IMR-90 (cell line): ENCODE measurements at regions not wholly inside any gene's neighbourhood (a gene's known extent, or its start where the extent isn't known, plus 50 kb on each side); places are given as distances from the start of the nearest gene placed in this dataset.

Experiments
- ATAC-seq: fragments of 200-7000 bp; cut with Tn5 transposase; 2 replicates; pipeline ENCODE4 v1.9.1; 2020; ENCODE audit warnings: low read depth, mild to moderate bottlenecking, moderate library complexity
- BruUV-seq: library from RNA; stranded (reverse); fragments of 400-500 nt; replicated peaks from 2 replicates; lab custom pipeline; 2021; lab: Mats Ljungman, UMichigan
- CTCF ChIA-PET: fragments of 300-600 bp; formaldehyde crosslinking; extraction: SDS; loops from one replicate; lab custom pipeline; 2021; ENCODE audit warnings: antibody characterized with exemption; lab: Yijun Ruan, JAX
- POLR2A ChIA-PET: fragments of 300-600 bp; sonication (Branson Sonifier 250); formaldehyde crosslinking; loops from one replicate; lab custom pipeline; 2022; ENCODE audit warnings: antibody characterized with exemption; ENCODE audit not compliant: unreplicated experiment; lab: Charles Lee
- DNase-seq: peaks from one replicate; pipeline ENCODE4 v3.0.0; 2013
- H2AFZ ChIP-seq: replicated peaks from 2 replicates; pipeline ENCODE3; 2013; ENCODE audit warnings: low read length, mild to moderate bottlenecking; ENCODE audit not compliant: poor library complexity
- H2AK5ac ChIP-seq: 2 replicates; pipeline ENCODE4 v1.6.1; 2013; ENCODE audit warnings: low read depth, low read length, inconsistent platforms
- H2AK9ac ChIP-seq: replicated peaks from 2 replicates; pipeline ENCODE3; 2013; ENCODE audit warnings: mild to moderate bottlenecking, low read depth, low read length, moderate library complexity; ENCODE audit not compliant: poor library complexity
- H2BK120ac ChIP-seq: 2 replicates; pipeline ENCODE4 v1.6.1; 2013; ENCODE audit warnings: low read depth, low read length, inconsistent platforms
- H2BK15ac ChIP-seq: 3 replicates; pipeline ENCODE4 v1.6.1; 2013; ENCODE audit warnings: low read depth, low read length, inconsistent platforms
- H2BK20ac ChIP-seq: 2 replicates; pipeline ENCODE4 v1.6.1; 2013; ENCODE audit warnings: low read depth, mild to moderate bottlenecking, inconsistent platforms, low read length, moderate library complexity
- H2BK5ac ChIP-seq: 2 replicates; pipeline ENCODE4 v1.6.1; 2013; ENCODE audit warnings: mild to moderate bottlenecking, low read depth, low read length, inconsistent platforms; ENCODE audit not compliant: poor library complexity, severe bottlenecking
- H3K14ac ChIP-seq: replicated peaks from 2 replicates; pipeline ENCODE4 v1.6.1; 2013; ENCODE audit warnings: low read depth, low read length, inconsistent platforms
- H3K18ac ChIP-seq: 2 replicates; pipeline ENCODE4 v1.6.1; 2013; ENCODE audit warnings: low read depth, low read length, control low read depth
- H3K23ac ChIP-seq: 2 replicates; pipeline ENCODE4 v1.6.1; 2013; ENCODE audit warnings: low read depth, low read length, inconsistent platforms
- H3K27ac ChIP-seq: 2 replicates; pipeline ENCODE4 v1.5.1; 2013; ENCODE audit warnings: mild to moderate bottlenecking, control low read depth, low read length; ENCODE audit not compliant: insufficient read depth
- H3K27me3 ChIP-seq: 2 replicates; pipeline ENCODE4 v1.6.1; 2013; ENCODE audit warnings: low read length; ENCODE audit not compliant: control insufficient read depth, insufficient read depth
- H3K36me3 ChIP-seq: 2 replicates; pipeline ENCODE4 v1.6.1; 2013; ENCODE audit warnings: low read length, mixed read lengths; ENCODE audit not compliant: control insufficient read depth, insufficient read depth
- H3K4ac ChIP-seq: 2 replicates; pipeline ENCODE4 v1.6.1; 2013; ENCODE audit warnings: low read depth, low read length, inconsistent platforms
- H3K4me1 ChIP-seq: 2 replicates; pipeline ENCODE4 v1.6.1; 2013; ENCODE audit warnings: low read length, mixed read lengths; ENCODE audit not compliant: control insufficient read depth, insufficient read depth
- H3K4me2 ChIP-seq: 2 replicates; pipeline ENCODE4 v1.6.1; 2013; ENCODE audit warnings: low read depth, mild to moderate bottlenecking, control low read depth, low read length, moderate library complexity
- H3K4me3 ChIP-seq: 2 replicates; pipeline ENCODE4 v1.5.1; 2013; ENCODE audit warnings: low read depth, mild to moderate bottlenecking, control low read depth, low read length, moderate library complexity; ENCODE audit not compliant: insufficient read depth
- H3K56ac ChIP-seq: 2 replicates; pipeline ENCODE4 v1.6.1; 2013; ENCODE audit warnings: low read length, inconsistent platforms; ENCODE audit not compliant: insufficient read depth; ENCODE audit errors: extremely low read depth
- H3K79me1 ChIP-seq, 2 experiments: 2 replicates each; pipeline ENCODE4 v1.6.1; 2013; ENCODE audit warnings: low read length in 2 of 2, inconsistent platforms in 1 of 2, low read depth in 1 of 2
- H3K9ac ChIP-seq: 2 replicates; pipeline ENCODE4 v1.6.1; 2013; ENCODE audit warnings: low read depth, low read length, control low read depth
- H3K9me1 ChIP-seq: 2 replicates; pipeline ENCODE4 v1.6.1; 2013; ENCODE audit warnings: low read length, inconsistent platforms; ENCODE audit not compliant: insufficient read depth
- H3K9me3 ChIP-seq: 2 replicates; pipeline ENCODE4 v1.6.1; 2013; ENCODE audit warnings: low read length; ENCODE audit not compliant: control insufficient read depth, insufficient read depth
- H4K20me1 ChIP-seq: 2 replicates; pipeline ENCODE4 v1.6.1; 2013; ENCODE audit warnings: low read length, inconsistent platforms; ENCODE audit not compliant: insufficient read depth
- H4K5ac ChIP-seq: 2 replicates; pipeline ENCODE4 v1.6.1; 2013; ENCODE audit warnings: mild to moderate bottlenecking, low read depth, low read length, control low read depth
- H4K8ac ChIP-seq, 2 experiments: 2 replicates each; pipeline ENCODE4 v1.6.1; 2013; ENCODE audit warnings: low read depth in 2 of 2, low read length in 2 of 2, control low read depth in 1 of 2, inconsistent platforms in 1 of 2
- H4K91ac ChIP-seq: 2 replicates; pipeline ENCODE4 v1.6.1; 2013; ENCODE audit warnings: low read depth, low read length, inconsistent platforms; ENCODE audit not compliant: insufficient read depth
- BHLHE40 ChIP-seq: fragments of 150-350 bp; IDR thresholded peaks from 2 replicates; pipeline ENCODE4 v1.6.1; 2016; ENCODE audit warnings: mild to moderate bottlenecking, low read depth, low read length
- CEBPB ChIP-seq: IDR thresholded peaks from 2 replicates; pipeline ENCODE4 v1.6.1; 2012; ENCODE audit warnings: low read depth, low read length, improper control_type of control experiment
- CHD1 ChIP-seq: IDR thresholded peaks from 2 replicates; pipeline ENCODE4 v1.6.1; 2012; ENCODE audit warnings: low read depth, low read length, improper control_type of control experiment
- CTCF ChIP-seq: conservative IDR thresholded peaks from 2 replicates; pipeline ENCODE4 v1.5.1; 2012; ENCODE audit warnings: mild to moderate bottlenecking, low read depth, low read length, improper control_type of control experiment
- FOS ChIP-seq: fragments of 150-350 bp; IDR thresholded peaks from 2 replicates; pipeline ENCODE4 v1.6.1; 2016; ENCODE audit warnings: low read depth, low read length
- MAZ ChIP-seq: IDR thresholded peaks from 2 replicates; pipeline ENCODE4 v1.6.1; 2012; ENCODE audit warnings: low read depth, mild to moderate bottlenecking, low read length, improper control_type of control experiment, moderate library complexity, borderline replicate concordance
- MXI1 ChIP-seq: IDR thresholded peaks from 2 replicates; pipeline ENCODE4 v1.6.1; 2012; ENCODE audit warnings: low read depth, mild to moderate bottlenecking, low read length, moderate library complexity, borderline replicate concordance
- POLR2A ChIP-seq: IDR thresholded peaks from 2 replicates; pipeline ENCODE4 v1.6.1; 2012; ENCODE audit warnings: mild to moderate bottlenecking, low read depth, low read length
- RAD21 ChIP-seq: IDR thresholded peaks from 2 replicates; pipeline ENCODE4 v1.6.1; 2012; ENCODE audit warnings: low read length, improper control_type of control experiment
- SMC3 ChIP-seq: fragments of 150-350 bp; IDR thresholded peaks from 2 replicates; pipeline ENCODE4 v1.6.1; 2016; ENCODE audit warnings: low read depth, mild to moderate bottlenecking, antibody characterized with exemption, low read length, moderate library complexity
- USF2 ChIP-seq: fragments of 150-350 bp; IDR thresholded peaks from 2 replicates; pipeline ENCODE4 v1.6.1; 2017; ENCODE audit warnings: mild to moderate bottlenecking, antibody characterized with exemption, low read length, low read depth
- WGBS, 2 experiments: methylation state at CpG; one replicate each; pipeline versions ENCODE4 v1.1.5 to v1.1.7; 2013; ENCODE audit warnings: missing lambda C conversion rate in 2 of 2; ENCODE audit not compliant: insufficient read length in 1 of 2; ENCODE audit errors: extremely low coverage in 2 of 2; 5-methylcytosine and 5-hydroxymethylcytosine counted together
- dilution Hi-C: fragments of 300-500 bp; cut with HindIII; formaldehyde crosslinking; loops from one replicate; pipeline ENCODE4 v1.14.3; 2018; ENCODE audit warnings: low sequenced_read_pairs; ENCODE audit not compliant: unreplicated experiment
- in situ Hi-C: fragments of 300-500 bp; cut with MboI; formaldehyde crosslinking; loops from 3 replicates; pipeline ENCODE4 v1.14.3; 2019; ENCODE audit warnings: low sequenced_read_pairs, inconsistent platforms, mixed read lengths
- intact Hi-C: fragments of 100-400 bp; cut with micrococcal nuclease; formaldehyde crosslinking; loops from 2 replicates; pipeline ENCODE4 v1.10.0; 2022
- TF ChIP-seq, protein P1 (sequence below): fragments of 150-350 bp; IDR thresholded peaks from 2 replicates; pipeline ENCODE4 v1.6.1; 2016; ENCODE audit warnings: low read depth, mild to moderate bottlenecking, low read length, moderate library complexity, borderline replicate concordance

DNA sequence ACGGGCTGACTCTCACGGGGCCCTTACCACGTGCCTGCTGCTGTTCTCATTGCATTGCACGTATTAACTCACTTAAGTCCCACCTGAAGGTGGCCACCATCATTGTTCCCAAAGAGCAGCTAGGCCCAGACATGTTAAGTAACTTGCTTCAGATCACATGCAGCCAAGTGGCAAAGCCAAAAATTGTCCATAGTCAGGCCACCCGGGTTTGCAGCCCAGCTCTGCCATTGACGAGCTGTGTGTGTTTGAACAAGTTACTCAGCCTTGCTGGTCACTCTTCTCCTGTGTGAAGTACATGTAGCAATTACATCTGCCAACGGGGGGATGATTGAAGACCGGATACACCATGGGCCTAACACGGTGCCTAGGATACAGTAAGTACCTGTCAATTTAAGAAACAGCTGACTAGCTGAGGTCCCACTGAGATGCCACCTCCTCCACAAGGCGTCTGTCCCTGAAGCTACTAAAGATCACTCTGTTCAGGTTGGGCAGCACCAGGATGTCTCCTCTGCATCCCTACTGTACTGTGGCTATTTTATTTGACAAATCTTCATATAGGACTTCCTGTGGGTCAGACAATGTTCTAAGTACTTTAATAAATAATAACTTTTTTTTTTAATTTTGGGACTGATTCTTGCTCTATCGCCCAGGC is 154.2 kb upstream of the MYCN start (continued):
- TF ChIP-seq, protein P1, sequence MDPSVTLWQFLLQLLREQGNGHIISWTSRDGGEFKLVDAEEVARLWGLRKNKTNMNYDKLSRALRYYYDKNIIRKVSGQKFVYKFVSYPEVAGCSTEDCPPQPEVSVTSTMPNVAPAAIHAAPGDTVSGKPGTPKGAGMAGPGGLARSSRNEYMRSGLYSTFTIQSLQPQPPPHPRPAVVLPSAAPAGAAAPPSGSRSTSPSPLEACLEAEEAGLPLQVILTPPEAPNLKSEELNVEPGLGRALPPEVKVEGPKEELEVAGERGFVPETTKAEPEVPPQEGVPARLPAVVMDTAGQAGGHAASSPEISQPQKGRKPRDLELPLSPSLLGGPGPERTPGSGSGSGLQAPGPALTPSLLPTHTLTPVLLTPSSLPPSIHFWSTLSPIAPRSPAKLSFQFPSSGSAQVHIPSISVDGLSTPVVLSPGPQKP, result no peak
- TF ChIP-seq BHLHE40 (no peak), RAD21 (no peak), FOS (no peak)

DNA sequence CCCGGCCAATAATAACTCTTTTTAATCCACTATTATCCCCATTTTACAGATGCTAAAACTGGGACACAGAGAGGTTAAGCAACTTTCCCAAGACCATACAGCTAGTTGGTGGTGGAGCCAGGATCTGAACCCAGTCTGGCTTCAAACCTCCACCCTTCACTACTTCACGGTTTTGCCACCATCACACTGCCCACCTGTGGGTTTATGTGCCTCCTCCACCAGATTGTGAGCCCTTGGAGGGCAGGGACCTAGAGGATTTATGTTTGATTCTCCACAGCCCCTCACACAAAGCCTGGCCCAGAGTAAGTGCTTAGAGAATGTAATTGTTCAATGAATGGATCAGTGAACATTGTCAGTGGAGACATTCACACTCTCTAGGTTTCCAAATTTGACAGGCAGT is 153.4 kb upstream of the MYCN start:
- H4K5ac ChIP-seq, result no peak overlapping the region
- no peaks in the 10 kb centered on the region for H3K27me3 ChIP-seq
- dilution Hi-C loops, result no loop called here
- no peak overlapping the region for H2BK15ac ChIP-seq
- no peaks in the 10 kb centered on the region for H3K9me1 ChIP-seq
- H4K91ac ChIP-seq, result no peak overlapping the region
- H3K4me3 ChIP-seq, result no peak overlapping the region
- H3K4me1 ChIP-seq, result no peaks in the 10 kb centered on the region
- no peak overlapping the region for H2BK20ac ChIP-seq
- BruUV-seq, result no TSS peak
- no peak overlapping the region for H3K23ac ChIP-seq
- CTCF ChIA-PET, result no interaction called here
- H3K79me1 ChIP-seq, result no peaks in the 10 kb centered on the region
- H4K8ac ChIP-seq, result no peak overlapping the region
- no peak overlapping the region for H2AK9ac ChIP-seq
- no peak for TF ChIP-seq USF2
- no peak for TF ChIP-seq POLR2A
- TF ChIP-seq BHLHE40, result no peak
- TF ChIP-seq SMC3, result no peak
- TF ChIP-seq MXI1, result no peak
- no peak for TF ChIP-seq MAZ
- TF ChIP-seq CEBPB, result no peak
- no peak for TF ChIP-seq CHD1
- TF ChIP-seq CTCF, result no peak
- no peak overlapping the region for H3K9ac ChIP-seq
- H3K18ac ChIP-seq, result no peak overlapping the region
- no peak overlapping the region for H2AFZ ChIP-seq
- no peak overlapping the region for H3K56ac ChIP-seq
- H3K4ac ChIP-seq, result no peak overlapping the region
- no peak overlapping the region for H3K14ac ChIP-seq
- H3K36me3 ChIP-seq, result no peaks in the 10 kb centered on the region
- no peak overlapping the region for H2BK120ac ChIP-seq
- no peak overlapping the region for H2AK5ac ChIP-seq
- DNase-seq (no peak), ATAC-seq (no peak)
- intact Hi-C loops, result no loop called here
- H2BK5ac ChIP-seq, result no peak overlapping the region
- H3K4me2 ChIP-seq, result no peak overlapping the region
- no peak overlapping the region for H3K27ac ChIP-seq
- in situ Hi-C loops, result no loop called here
- POLR2A ChIA-PET, result no interaction called here
- no CpG with 5 or more reads among the region's 2 CpGs for WGBS, 2 experiments
- H3K9me3 ChIP-seq, result peaks cover 37% of the 10 kb centered on the region
- H4K20me1 ChIP-seq, result no peaks in the 10 kb centered on the region
